HG02759 (cell line): ENCODE measurements at regions not wholly inside any gene's neighbourhood (a gene's known extent, or its start where the extent isn't known, plus 50 kb on each side); places are given as distances from the start of the nearest gene placed in this dataset.
"Not testable (repeated sequence)": the region's sequence is repeated elsewhere in the genome, so short reads cannot be mapped to it uniquely, and the experiment has no call there.

ENCODE experiments used
- ATAC-seq: cut with Tn5 transposase; IDR thresholded peaks from one replicate; pipeline ENCODE4 v1.9.1; 2021; ENCODE audit warnings: mild to moderate bottlenecking, moderate library complexity; ENCODE audit not compliant: unreplicated experiment

- ATAC-seq = no peak
These were observed 101.7 kb upstream of the CLEC14A start for GRCh38 chr14:38357557-38357956.

- ATAC-seq = not testable (repeated sequence)
These were observed 99.6 kb upstream of the CLEC14A start for GRCh38 chr14:38355473-38355872.

GRCh38 chr14:38350102-38350501 is 94.2 kb upstream of the CLEC14A start:
- no peak for ATAC-seq

- no peak for ATAC-seq
These were observed 86.9 kb upstream of the CLEC14A start for GRCh38 chr14:38342803-38343202.

GRCh38 chr14:38339696-38340095 is 83.8 kb upstream of the CLEC14A start:
- no peak for ATAC-seq

GRCh38 chr14:38336298-38336697 is 80.4 kb upstream of the CLEC14A start:
- ATAC-seq = no peak

- no peak for ATAC-seq
These were observed 74.4 kb upstream of the CLEC14A start for GRCh38 chr14:38330275-38330674.

GRCh38 chr14:38329246-38329645 is 73.4 kb upstream of the CLEC14A start:
- ATAC-seq = no peak

GRCh38 chr14:38316922-38317321 is 61.0 kb upstream of the CLEC14A start:
- no peak for ATAC-seq

- ATAC-seq = no peak
These were observed 55.8 kb upstream of the CLEC14A start for GRCh38 chr14:38311655-38312054.

- no peak for ATAC-seq
These were observed 54.6 kb upstream of the CLEC14A start for GRCh38 chr14:38310420-38310995.

- no peak for ATAC-seq
These were observed 53.8 kb upstream of the CLEC14A start for GRCh38 chr14:38309522-38310277.
